Mononuclear cell (primary cell): ENCODE measurements at regions not wholly inside any gene's neighbourhood (a gene's known extent, or its start where the extent isn't known, plus 50 kb on each side); places are given as distances from the start of the nearest gene placed in this dataset.
"Not testable (repeated sequence)": the region's sequence is repeated elsewhere in the genome, so short reads cannot be mapped to it uniquely, and the experiment has no call there.

ENCODE experiments used
- H3K27me3 ChIP-seq: 2 replicates; pipeline ENCODE4 v1.6.0; 2011; ENCODE audit warnings: low read length, control low read depth; ENCODE audit not compliant: insufficient read depth
- H3K4me1 ChIP-seq: 2 replicates; pipeline ENCODE4 v1.5.1; 2011; ENCODE audit warnings: mild to moderate bottlenecking, low read length, control low read depth; ENCODE audit not compliant: insufficient read depth
- H3K4me3 ChIP-seq: 2 replicates; pipeline ENCODE4 v1.5.1; 2011; ENCODE audit warnings: mild to moderate bottlenecking, low read length, moderate library complexity
- H3K9me3 ChIP-seq: 2 replicates; pipeline ENCODE4 v1.5.1; 2011; ENCODE audit warnings: low read depth, mild to moderate bottlenecking, control low read depth, low read length

DNA sequence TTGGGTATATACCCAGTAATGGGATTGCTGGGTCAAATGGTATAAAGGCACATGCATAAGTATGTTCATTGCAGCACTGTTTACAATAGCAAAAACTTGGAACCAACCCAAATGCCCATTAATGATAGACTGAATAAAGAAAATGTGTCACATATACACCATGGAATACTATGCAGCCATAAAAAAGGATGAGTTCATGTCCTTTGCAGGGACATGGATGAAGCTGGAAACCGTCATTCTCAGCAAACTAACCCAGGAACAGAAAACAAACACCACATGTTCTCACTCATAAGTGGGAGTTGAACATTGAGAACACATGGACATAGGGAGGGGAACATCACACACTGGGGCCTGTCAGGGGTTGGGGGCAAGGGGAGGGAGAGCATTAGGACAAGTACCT lies 224.5 kb upstream of the KIAA1217 start:
- H3K4me1 ChIP-seq, H3K9me3 ChIP-seq, H3K4me3 ChIP-seq, H3K27me3 ChIP-seq: not testable (repeated sequence)

- Histone ChIP-seq H3K4me3 (no peak overlapping the region), H3K9me3 (no peaks in the 10 kb centered on the region), H3K4me1 (no peaks in the 10 kb centered on the region), H3K27me3 (no peaks in the 10 kb centered on the region)
Observed at GRCh38 chr10:23988006-23988405, 220.9 kb upstream of the KIAA1217 start.

DNA sequence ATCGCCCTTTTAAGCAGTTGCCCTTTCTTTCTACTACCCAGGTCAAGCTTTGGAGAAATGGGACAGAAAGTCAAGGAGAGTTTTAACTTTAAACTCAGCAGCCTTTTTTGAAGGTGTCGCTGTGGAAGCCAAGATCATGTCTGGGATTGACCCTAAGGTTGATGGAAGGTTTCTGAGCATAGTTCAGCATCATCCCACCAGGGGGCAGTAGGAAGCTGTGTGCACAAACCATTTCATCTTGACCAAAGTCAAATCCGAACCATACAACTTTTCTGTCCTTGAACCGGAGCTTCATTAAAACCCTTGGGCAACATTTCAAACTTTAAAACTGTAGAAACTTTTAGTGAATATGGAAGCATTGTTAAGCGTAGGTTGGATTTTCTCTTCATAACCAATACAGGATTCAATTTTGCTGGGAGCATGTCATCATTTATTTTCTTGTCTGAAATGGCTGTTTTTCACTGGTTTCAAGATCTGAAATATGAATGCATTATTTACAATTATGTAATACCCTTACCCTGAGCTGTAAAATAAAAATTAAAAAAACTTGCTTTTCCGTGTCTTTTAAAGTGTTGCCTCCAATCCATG lies 214.4 kb upstream of the KIAA1217 start:
- no peak overlapping the region for H3K4me3 ChIP-seq
- H3K27me3 ChIP-seq, result no peaks in the 10 kb centered on the region

GRCh38 chr10:23999445-23999844 lies 209.5 kb upstream of the KIAA1217 start:
- H3K4me3 ChIP-seq, result no peak overlapping the region
- H3K27me3 ChIP-seq, result no peaks in the 10 kb centered on the region
- no peaks in the 10 kb centered on the region for H3K9me3 ChIP-seq
- H3K4me1 ChIP-seq, result no peaks in the 10 kb centered on the region

More for the DNA sequence above, 214.4 kb upstream of the KIAA1217 start:
- no peaks in the 10 kb centered on the region for H3K4me1 ChIP-seq
- no peaks in the 10 kb centered on the region for H3K9me3 ChIP-seq

- H3K4me3 ChIP-seq, result no peak overlapping the region
- no peaks in the 10 kb centered on the region for H3K4me1 ChIP-seq
- no peaks in the 10 kb centered on the region for H3K9me3 ChIP-seq
- no peaks in the 10 kb centered on the region for H3K27me3 ChIP-seq
Observed at GRCh38 chr10:24000271-24000813, 208.6 kb upstream of the KIAA1217 start.

DNA sequence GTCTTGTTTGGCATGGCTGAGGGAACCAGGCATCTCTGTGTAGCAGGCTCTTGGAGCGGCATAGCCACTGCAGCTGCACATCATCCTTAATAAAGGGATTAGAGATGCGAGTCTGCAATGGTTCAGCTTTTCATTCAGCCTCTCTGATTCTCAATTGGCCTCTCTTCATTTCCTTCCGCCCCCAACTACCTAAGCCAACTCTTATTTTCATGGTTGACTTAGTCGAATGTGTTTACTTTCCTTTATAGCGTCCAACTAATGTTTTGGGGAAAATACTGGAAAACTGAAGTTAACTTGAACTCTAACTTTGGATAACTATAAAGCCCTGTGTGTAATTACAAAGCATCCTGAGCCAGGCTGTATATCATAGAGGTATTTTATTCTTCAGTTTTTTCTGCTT lies 202.2 kb upstream of the KIAA1217 start:
- no peaks in the 10 kb centered on the region for H3K27me3 ChIP-seq
- no peaks in the 10 kb centered on the region for H3K4me1 ChIP-seq
- no peak overlapping the region for H3K4me3 ChIP-seq
- H3K9me3 ChIP-seq, result no peaks in the 10 kb centered on the region

DNA sequence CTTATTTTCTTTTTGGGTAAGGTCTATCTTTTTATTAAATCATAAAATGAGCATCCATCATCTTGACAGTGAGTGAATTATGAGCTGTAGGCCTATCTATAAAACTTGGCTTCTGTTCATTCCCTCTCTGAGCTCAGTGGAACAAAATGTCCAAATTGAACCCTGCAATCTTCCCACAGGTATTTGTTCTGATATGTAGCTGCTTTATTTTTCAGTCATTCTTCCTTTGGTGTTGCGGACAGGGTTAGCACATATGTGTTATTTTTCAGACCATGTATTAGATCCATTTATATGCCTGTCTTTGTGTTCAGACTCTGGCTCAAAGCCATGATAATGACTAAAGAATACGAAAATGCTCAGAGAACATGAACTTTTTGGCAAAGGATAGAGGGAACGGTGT lies 201.6 kb upstream of the KIAA1217 start:
- Histone ChIP-seq H3K4me3 (no peak overlapping the region), H3K9me3 (no peaks in the 10 kb centered on the region), H3K27me3 (no peaks in the 10 kb centered on the region), H3K4me1 (no peaks in the 10 kb centered on the region)

DNA sequence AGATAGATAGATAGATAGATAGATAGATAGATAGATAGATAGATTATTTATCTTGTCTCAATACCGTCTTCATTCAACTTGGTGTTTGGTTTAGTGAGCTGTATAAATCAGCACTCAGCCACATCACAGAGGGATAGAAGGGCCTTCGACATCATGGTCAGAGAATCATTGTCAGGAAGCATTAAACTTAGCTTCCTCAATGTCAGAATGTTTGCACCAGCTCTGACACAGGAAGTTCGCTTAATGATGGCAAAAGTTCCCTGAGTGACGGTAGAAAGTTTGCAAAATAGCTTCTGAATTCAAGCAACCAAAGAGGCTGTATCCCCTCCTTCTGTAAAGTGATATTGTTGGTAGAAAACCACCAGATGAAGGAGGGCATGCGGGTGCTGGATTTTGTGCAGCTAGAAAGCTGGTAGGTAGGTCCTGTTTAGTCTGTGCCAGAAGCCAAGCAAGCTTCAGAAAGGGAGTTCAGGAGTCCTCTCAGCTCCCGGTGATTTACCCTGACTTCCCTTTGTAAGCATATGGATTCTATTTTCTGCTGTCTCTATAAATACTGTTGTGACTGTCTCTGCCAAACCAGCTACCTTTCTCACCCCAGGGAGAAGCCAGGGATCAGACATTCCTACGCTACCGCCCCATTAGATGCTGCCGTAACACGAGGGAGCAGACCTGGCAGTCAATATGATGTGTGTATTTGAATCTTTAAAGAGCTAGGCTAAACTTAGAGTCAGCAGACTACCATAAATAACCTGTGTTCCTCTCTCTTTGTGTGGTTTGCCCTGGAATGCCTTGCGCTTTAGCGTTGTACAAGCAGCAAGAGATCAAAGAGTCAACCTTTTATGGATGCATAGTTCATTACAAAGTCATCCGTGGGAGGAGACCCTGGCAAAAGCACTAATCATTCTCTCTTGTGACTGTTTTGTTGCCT lies 200.5 kb upstream of the KIAA1217 start:
- H3K4me3 ChIP-seq, result no peak overlapping the region
- no peaks in the 10 kb centered on the region for H3K27me3 ChIP-seq
- no peaks in the 10 kb centered on the region for H3K9me3 ChIP-seq
- H3K4me1 ChIP-seq, result no peaks in the 10 kb centered on the region

DNA sequence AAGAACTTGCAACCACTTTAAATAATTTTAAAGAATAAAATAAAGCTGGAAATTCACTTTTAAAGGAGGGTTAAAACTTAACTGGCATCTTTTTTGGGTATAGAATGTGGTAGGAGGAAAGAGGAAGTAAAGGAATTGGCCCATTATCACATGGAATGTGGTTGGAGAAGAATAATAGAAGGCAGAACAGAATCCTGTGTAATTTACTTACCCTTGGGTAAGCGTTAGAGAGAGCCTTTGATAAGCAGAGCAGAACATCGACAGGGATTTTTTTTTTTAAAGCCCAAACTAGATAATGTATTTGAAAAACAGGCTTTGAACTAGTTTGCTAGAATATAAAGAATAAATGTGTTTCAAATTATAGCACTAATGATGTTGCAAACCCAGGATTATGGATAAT lies 199.8 kb upstream of the KIAA1217 start:
- H3K9me3 ChIP-seq, result no peaks in the 10 kb centered on the region
- no peaks in the 10 kb centered on the region for H3K27me3 ChIP-seq
- H3K4me1 ChIP-seq, result no peaks in the 10 kb centered on the region
- no peak overlapping the region for H3K4me3 ChIP-seq

DNA sequence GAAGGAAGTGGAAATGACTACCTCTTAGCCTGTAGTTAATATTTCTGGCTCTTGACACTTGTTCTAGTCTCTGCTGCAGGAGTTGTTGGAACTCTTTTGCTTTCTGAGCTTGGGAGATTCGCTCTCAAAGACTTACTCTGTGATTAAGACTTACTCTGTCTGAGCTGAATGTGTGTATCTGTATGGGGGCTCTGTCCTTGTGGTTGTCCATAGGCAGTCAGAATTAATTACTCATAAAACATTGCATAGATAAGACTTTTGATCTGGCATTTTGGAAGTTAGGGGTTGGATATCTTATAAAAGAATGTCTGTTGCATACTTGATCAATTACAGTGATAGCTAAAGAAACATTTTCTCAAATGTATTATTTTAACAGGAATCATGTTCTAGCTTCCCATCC lies 199.2 kb upstream of the KIAA1217 start:
- no peaks in the 10 kb centered on the region for H3K9me3 ChIP-seq
- H3K4me3 ChIP-seq, result no peak overlapping the region
- H3K27me3 ChIP-seq, result no peaks in the 10 kb centered on the region
- H3K4me1 ChIP-seq, result no peaks in the 10 kb centered on the region

- no peaks in the 10 kb centered on the region for H3K9me3 ChIP-seq
- no peak overlapping the region for H3K4me3 ChIP-seq
- no peaks in the 10 kb centered on the region for H3K27me3 ChIP-seq
- no peaks in the 10 kb centered on the region for H3K4me1 ChIP-seq
Observed at GRCh38 chr10:24010436-24010970, 198.4 kb upstream of the KIAA1217 start.

DNA sequence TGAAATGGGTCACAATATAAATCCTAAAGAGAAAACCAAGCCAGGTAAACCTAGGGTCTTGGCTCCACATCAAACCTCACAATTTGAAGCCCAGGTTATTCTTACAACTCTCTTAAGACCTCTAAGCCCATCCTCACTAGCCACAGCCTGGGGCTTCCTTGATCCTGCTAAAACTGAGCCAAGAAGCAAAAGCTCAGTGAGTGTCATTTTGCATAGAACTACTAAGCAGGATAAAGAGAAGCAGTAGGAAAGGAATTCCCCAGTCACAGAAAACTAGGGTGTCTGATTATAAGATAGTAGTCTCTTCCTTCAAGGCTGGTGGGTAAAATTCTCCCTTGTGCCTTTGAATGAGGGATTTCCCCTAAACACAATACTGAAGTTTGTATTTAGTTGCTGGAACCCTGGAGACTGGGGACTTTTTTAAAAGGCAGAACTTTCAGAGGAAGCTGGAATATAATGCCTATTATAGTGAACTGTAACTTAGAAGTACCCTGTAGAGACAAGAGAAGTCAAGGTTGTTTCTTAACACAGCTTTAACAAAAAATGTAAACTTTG lies 196.6 kb upstream of the KIAA1217 start:
- no peak overlapping the region for H3K4me3 ChIP-seq
- H3K9me3 ChIP-seq, result no peaks in the 10 kb centered on the region
- no peaks in the 10 kb centered on the region for H3K4me1 ChIP-seq
- H3K27me3 ChIP-seq, result no peaks in the 10 kb centered on the region

DNA sequence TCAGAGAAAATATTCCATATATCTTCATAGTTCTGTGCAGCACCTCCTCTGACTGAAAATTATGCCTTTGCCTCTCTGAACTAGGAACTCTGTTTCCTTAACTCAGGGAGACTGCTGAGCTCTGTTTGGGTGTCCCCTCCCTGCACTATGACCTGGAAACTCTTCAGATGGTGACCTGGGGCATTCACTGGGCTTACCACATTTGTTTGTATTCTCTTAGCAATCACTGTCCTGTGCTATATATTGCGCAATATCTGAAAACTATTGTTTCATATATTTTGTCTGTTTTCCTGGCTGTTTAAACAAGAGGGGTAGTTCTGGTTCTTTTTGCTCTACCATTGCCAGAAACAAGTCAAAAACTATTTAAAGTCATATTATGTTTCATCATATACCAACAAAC lies 181.8 kb upstream of the KIAA1217 start:
- Histone ChIP-seq H3K27me3 (no peaks in the 10 kb centered on the region), H3K4me1 (no peaks in the 10 kb centered on the region), H3K9me3 (no peaks in the 10 kb centered on the region), H3K4me3 (no peak overlapping the region)

GRCh38 chr10:24034571-24034970 lies 174.4 kb upstream of the KIAA1217 start:
- H3K27me3 ChIP-seq, result no peaks in the 10 kb centered on the region
- H3K4me1 ChIP-seq, result no peaks in the 10 kb centered on the region
- H3K9me3 ChIP-seq, result no peaks in the 10 kb centered on the region
- no peak overlapping the region for H3K4me3 ChIP-seq

DNA sequence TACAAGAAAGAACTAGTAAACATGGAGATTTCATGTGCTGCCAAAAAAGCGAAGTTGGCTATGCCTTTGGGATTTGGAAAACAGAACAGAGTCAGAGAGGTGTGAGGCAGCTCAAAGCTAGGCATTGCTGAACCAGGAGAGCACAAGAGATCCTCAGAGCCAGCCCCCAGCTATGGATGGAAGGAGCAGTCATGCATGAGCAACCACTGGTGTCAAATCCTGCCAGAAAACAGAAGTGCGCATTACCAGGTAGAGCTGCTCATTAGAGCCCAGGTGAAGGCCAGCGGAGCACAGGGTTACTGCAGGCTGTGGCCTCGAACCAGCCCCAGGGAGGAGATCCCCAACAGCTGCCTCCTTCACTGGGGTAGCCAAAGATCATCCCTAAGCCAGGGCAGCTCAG lies 173.2 kb upstream of the KIAA1217 start:
- Histone ChIP-seq H3K27me3 (no peaks in the 10 kb centered on the region), H3K4me3 (no peak overlapping the region), H3K9me3 (no peaks in the 10 kb centered on the region), H3K4me1 (no peaks in the 10 kb centered on the region)
